ENCODE measurements at regions not wholly inside any gene's neighbourhood (a gene's known extent, or its start where the extent isn't known, plus 50 kb on each side); places are given as distances from the start of the nearest gene placed in this dataset.

GRCh38 chr10:111999205-111999914 lies 184.2 kb downstream of the GPAM start:
- no peak for DNase-seq

GRCh38 chr10:111999915-112000302 lies 183.7 kb downstream of the GPAM start:
- no peak for DNase-seq

- no peak for DNase-seq
Measured at GRCh38 chr10:112000466-112000865, 183.1 kb downstream of the GPAM start.

- no peak for DNase-seq
Measured at GRCh38 chr10:112002206-112002605, 181.4 kb downstream of the GPAM start.

- no peak for DNase-seq
Measured at GRCh38 chr10:112004075-112004474, 179.5 kb downstream of the GPAM start.

GRCh38 chr10:112005044-112005443 lies 178.5 kb downstream of the GPAM start:
- no peak for DNase-seq

- no peak for DNase-seq
Measured at GRCh38 chr10:112006407-112006806, 177.2 kb downstream of the GPAM start.

- no peak for DNase-seq
Measured at GRCh38 chr10:112006831-112007230, 176.7 kb downstream of the GPAM start.

- DNase-seq: no peak
Measured at GRCh38 chr10:112022196-112022595, 161.4 kb downstream of the GPAM start.

GRCh38 chr10:112024079-112024478 lies 159.5 kb downstream of the GPAM start:
- DNase-seq: no peak

GRCh38 chr10:112025228-112025627 lies 158.3 kb downstream of the GPAM start:
- no peak for DNase-seq

- no peak for DNase-seq
Measured at GRCh38 chr10:112026438-112026837, 157.1 kb downstream of the GPAM start.

GRCh38 chr10:112027731-112028280 lies 155.8 kb downstream of the GPAM start:
- no peak for DNase-seq

- DNase-seq: no peak
Measured at GRCh38 chr10:112030431-112030830, 153.1 kb downstream of the GPAM start.

GRCh38 chr10:112039823-112040222 lies 143.7 kb downstream of the GPAM start:
- DNase-seq: no peak

- DNase-seq: no peak
Measured at GRCh38 chr10:112040696-112041095, 142.9 kb downstream of the GPAM start.

- no peak for DNase-seq
Measured at GRCh38 chr10:112045938-112046337, 137.6 kb downstream of the GPAM start.

GRCh38 chr10:112047674-112048073 lies 135.9 kb downstream of the GPAM start:
- DNase-seq: no peak

GRCh38 chr10:112052166-112052565 lies 131.4 kb downstream of the GPAM start:
- DNase-seq: no peak

GRCh38 chr10:112053895-112054294 lies 129.7 kb downstream of the GPAM start:
- no peak for DNase-seq

GRCh38 chr10:112054516-112054915 lies 129.0 kb downstream of the GPAM start:
- DNase-seq: no peak

- DNase-seq: no peak
Measured at GRCh38 chr10:112057072-112057471, 126.5 kb downstream of the GPAM start.

- DNase-seq: no peak
Measured at GRCh38 chr10:112059220-112059619, 124.3 kb downstream of the GPAM start.

GRCh38 chr10:112071596-112072133 lies 111.9 kb downstream of the GPAM start:
- DNase-seq: no peak

- no peak for DNase-seq
Measured at GRCh38 chr10:112078003-112078402, 105.6 kb downstream of the GPAM start.

All from stimulated activated CD4-positive, alpha-beta T cell treated with anti-CD3 and anti-CD28 coated beads, Interleukin-2, amount 100 ng/mL, for 24 hours (primary cell).